Activated CD4-positive, alpha-beta T cell treated with anti-CD3 and anti-CD28 coated beads, Interleukin-2, amount 50 U/mL, for 16 hours (primary cell): ENCODE measurements at regions not wholly inside any gene's neighbourhood (a gene's known extent, or its start where the extent isn't known, plus 50 kb on each side); places are given as distances from the start of the nearest gene placed in this dataset.
"Not testable (repeated sequence)": the region's sequence is repeated elsewhere in the genome, so short reads cannot be mapped to it uniquely, and the experiment has no call there.

ENCODE experiments used
- DNase-seq: peaks from one replicate; pipeline ENCODE4 v3.0.0-alpha.2; 2020

GRCh38 chr3:70466096-70466495, 153.7 kb upstream of the MDFIC2 start:
- no peak for DNase-seq

GRCh38 chr3:70464876-70465275, 152.4 kb upstream of the MDFIC2 start:
- no peak for DNase-seq

- no peak for DNase-seq
Observed at GRCh38 chr3:70464465-70464864, 152.0 kb upstream of the MDFIC2 start.

- not testable (repeated sequence) for DNase-seq
Observed at GRCh38 chr3:70450220-70450619, 137.8 kb upstream of the MDFIC2 start.

GRCh38 chr3:70435422-70435821, 123.0 kb upstream of the MDFIC2 start:
- DNase-seq, result not testable (repeated sequence)

GRCh38 chr3:70433091-70433490, 120.7 kb upstream of the MDFIC2 start:
- no peak for DNase-seq

- no peak for DNase-seq
Observed at GRCh38 chr3:70431911-70432310, 119.5 kb upstream of the MDFIC2 start.

- no peak for DNase-seq
Observed at GRCh38 chr3:70426071-70426470, 113.6 kb upstream of the MDFIC2 start.

- no peak for DNase-seq
Observed at GRCh38 chr3:70421506-70421905, 109.1 kb upstream of the MDFIC2 start.

GRCh38 chr3:70409018-70409417, 96.6 kb upstream of the MDFIC2 start:
- DNase-seq, result no peak

GRCh38 chr3:70400194-70400593, 87.8 kb upstream of the MDFIC2 start:
- no peak for DNase-seq

GRCh38 chr3:70393881-70394612, 81.6 kb upstream of the MDFIC2 start:
- DNase-seq, result no peak

GRCh38 chr3:70392227-70392626, 79.8 kb upstream of the MDFIC2 start:
- no peak for DNase-seq

GRCh38 chr3:70387889-70388288, 75.5 kb upstream of the MDFIC2 start:
- DNase-seq, result no peak

- DNase-seq, result no peak
Observed at GRCh38 chr3:70386846-70387245, 74.4 kb upstream of the MDFIC2 start.

- no peak for DNase-seq
Observed at GRCh38 chr3:70386043-70386442, 73.6 kb upstream of the MDFIC2 start.

- DNase-seq, result peak; percentile 34
Observed at GRCh38 chr3:70383360-70383831, 71.0 kb upstream of the MDFIC2 start.

GRCh38 chr3:70374179-70374578, 61.7 kb upstream of the MDFIC2 start:
- DNase-seq, result no peak
